ENCODE measurements at regions not wholly inside any gene's neighbourhood (a gene's known extent, or its start where the extent isn't known, plus 50 kb on each side); places are given as distances from the start of the nearest gene placed in this dataset.
"Not testable (repeated sequence)": the region's sequence is repeated elsewhere in the genome, so short reads cannot be mapped to it uniquely, and the experiment has no call there.

GRCh38 chr4:81314897-81315470, 100.0 kb upstream of the PRKG2 start:
- peak; percentile 43 for DNase-seq (ENCODE audit: low spot score)

GRCh38 chr4:81314196-81314896, 99.3 kb upstream of the PRKG2 start:
- DNase-seq (ENCODE audit: low spot score) = peak; percentile 30

GRCh38 chr4:81307991-81308390, 93.0 kb upstream of the PRKG2 start:
- no peak for DNase-seq (ENCODE audit: low spot score)

GRCh38 chr4:81304871-81305270, 89.8 kb upstream of the PRKG2 start:
- DNase-seq (ENCODE audit: low spot score) = no peak

- not testable (repeated sequence) for DNase-seq (ENCODE audit: low spot score)
These were observed 85.3 kb upstream of the PRKG2 start for GRCh38 chr4:81300352-81300751.

GRCh38 chr4:81290813-81291212, 75.8 kb upstream of the PRKG2 start:
- no peak for DNase-seq (ENCODE audit: low spot score)

GRCh38 chr4:81287101-81287500, 72.1 kb upstream of the PRKG2 start:
- DNase-seq (ENCODE audit: low spot score) = no peak

- no peak for DNase-seq (ENCODE audit: low spot score)
These were observed 67.1 kb upstream of the PRKG2 start for GRCh38 chr4:81282131-81282530.

GRCh38 chr4:81274460-81274859, 59.4 kb upstream of the PRKG2 start:
- no peak for DNase-seq (ENCODE audit: low spot score)

- no peak for DNase-seq (ENCODE audit: low spot score)
These were observed 57.6 kb upstream of the PRKG2 start for GRCh38 chr4:81272671-81273070.
